ENCODE measurements at regions not wholly inside any gene's neighbourhood (a gene's known extent, or its start where the extent isn't known, plus 50 kb on each side); places are given as distances from the start of the nearest gene placed in this dataset.
"Not testable (repeated sequence)": the region's sequence is repeated elsewhere in the genome, so short reads cannot be mapped to it uniquely, and the experiment has no call there.

- DNase-seq (ENCODE audit: low read depth, low spot score): peak; percentile 58
Observed at GRCh38 chr21:35529171-35529863, 480.2 kb upstream of the RUNX1 start.

GRCh38 chr21:35528116-35529042, 479.3 kb upstream of the RUNX1 start:
- no peak for DNase-seq (ENCODE audit: low read depth, low spot score)

- DNase-seq (ENCODE audit: low read depth, low spot score): no peak
Observed at GRCh38 chr21:35527358-35527757, 478.3 kb upstream of the RUNX1 start.

GRCh38 chr21:35525443-35525842, 476.3 kb upstream of the RUNX1 start:
- no peak for DNase-seq (ENCODE audit: low read depth, low spot score)

GRCh38 chr21:35521852-35522505, 472.9 kb upstream of the RUNX1 start:
- no peak for DNase-seq (ENCODE audit: low read depth, low spot score)

GRCh38 chr21:35521293-35521692, 472.2 kb upstream of the RUNX1 start:
- DNase-seq (ENCODE audit: low read depth, low spot score): no peak

GRCh38 chr21:35520856-35521255, 471.8 kb upstream of the RUNX1 start:
- no peak for DNase-seq (ENCODE audit: low read depth, low spot score)

- no peak for DNase-seq (ENCODE audit: low read depth, low spot score)
Observed at GRCh38 chr21:35520302-35520701, 471.2 kb upstream of the RUNX1 start.

GRCh38 chr21:35517865-35518264, 468.8 kb upstream of the RUNX1 start:
- no peak for DNase-seq (ENCODE audit: low read depth, low spot score)

- DNase-seq (ENCODE audit: low read depth, low spot score): not testable (repeated sequence)
Observed at GRCh38 chr21:35516292-35516691, 467.2 kb upstream of the RUNX1 start.

- no peak for DNase-seq (ENCODE audit: low read depth, low spot score)
Observed at GRCh38 chr21:35512346-35512745, 463.2 kb upstream of the RUNX1 start.

- no peak for DNase-seq (ENCODE audit: low read depth, low spot score)
Observed at GRCh38 chr21:35511696-35512162, 462.6 kb upstream of the RUNX1 start.

- DNase-seq (ENCODE audit: low read depth, low spot score): no peak
Observed at GRCh38 chr21:35510957-35511695, 462.0 kb upstream of the RUNX1 start.

- no peak for DNase-seq (ENCODE audit: low read depth, low spot score)
Observed at GRCh38 chr21:35510294-35510693, 461.2 kb upstream of the RUNX1 start.

GRCh38 chr21:35509001-35509704, 460.1 kb upstream of the RUNX1 start:
- no peak for DNase-seq (ENCODE audit: low read depth, low spot score)

- peak; percentile 47 for DNase-seq (ENCODE audit: low read depth, low spot score)
Observed at GRCh38 chr21:35508139-35508888, 459.2 kb upstream of the RUNX1 start.

- DNase-seq (ENCODE audit: low read depth, low spot score): no peak
Observed at GRCh38 chr21:35507181-35507759, 458.2 kb upstream of the RUNX1 start.

GRCh38 chr21:35506771-35507170, 457.7 kb upstream of the RUNX1 start:
- DNase-seq (ENCODE audit: low read depth, low spot score): no peak

- no peak for DNase-seq (ENCODE audit: low read depth, low spot score)
Observed at GRCh38 chr21:35506352-35506751, 457.2 kb upstream of the RUNX1 start.

GRCh38 chr21:35504951-35505466, 455.9 kb upstream of the RUNX1 start:
- no peak for DNase-seq (ENCODE audit: low read depth, low spot score)
